Mesodermal cell (in vitro differentiated cells): ENCODE measurements at regions not wholly inside any gene's neighbourhood (a gene's known extent, or its start where the extent isn't known, plus 50 kb on each side); places are given as distances from the start of the nearest gene placed in this dataset.

Experiments used
- H3K27ac ChIP-seq: 2 replicates; pipeline ENCODE4 v1.7.0; 2013; ENCODE audit warnings: mild to moderate bottlenecking, low read depth, low read length, moderate library complexity; ENCODE audit not compliant: severe bottlenecking
- H3K36me3 ChIP-seq: 2 replicates; pipeline ENCODE4 v1.7.1; 2013; ENCODE audit warnings: mild to moderate bottlenecking, low read length, moderate library complexity; ENCODE audit not compliant: control insufficient read depth, insufficient read depth
- H3K4me1 ChIP-seq: one replicate; pipeline ENCODE4 v1.7.1; 2013; ENCODE audit warnings: mild to moderate bottlenecking, low read length; ENCODE audit not compliant: insufficient read depth, control insufficient read depth, poor library complexity, severe bottlenecking
- H3K4me3 ChIP-seq: 2 replicates; pipeline ENCODE4 v1.7.0; 2013; ENCODE audit warnings: low read length, control low read depth, mild to moderate bottlenecking; ENCODE audit not compliant: insufficient read depth, poor library complexity, severe bottlenecking; ENCODE audit errors: extremely low read depth
- H3K9me3 ChIP-seq: 2 replicates; pipeline ENCODE4 v1.7.1; 2013; ENCODE audit warnings: mild to moderate bottlenecking, low read length, moderate library complexity; ENCODE audit not compliant: control insufficient read depth
- WGBS, 2 experiments: methylation state at CpG; one replicate each; pipeline ENCODE4 v1.1.5; 2013; ENCODE audit warnings: missing lambda C conversion rate in 2 of 2; ENCODE audit not compliant: insufficient coverage in 2 of 2; 5-methylcytosine and 5-hydroxymethylcytosine counted together

DNA sequence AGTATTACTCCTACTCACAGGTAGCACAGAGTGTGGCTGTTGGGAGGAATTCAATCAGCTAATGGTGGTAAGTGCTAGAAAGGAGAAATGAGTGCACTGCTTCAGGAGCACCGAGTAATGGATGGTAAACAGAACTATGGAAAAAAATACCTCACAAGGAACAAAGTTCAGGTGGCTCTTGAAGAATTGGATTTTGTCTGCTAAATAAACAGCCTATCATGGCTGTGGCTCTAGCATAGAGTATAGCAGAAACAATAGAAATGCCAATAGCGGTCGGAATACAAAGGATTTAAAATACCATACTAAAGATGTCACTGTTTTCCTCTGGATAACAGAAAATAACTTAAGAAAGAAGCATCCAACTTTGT is 482.5 kb downstream of the NUP35 start:
- WGBS, 2 experiments = no CpG with 5 or more reads among the region's 3 CpGs
- Histone ChIP-seq H3K4me3 (no peak overlapping the region), H3K4me1 (no peaks in the 10 kb centered on the region), H3K9me3 (no peaks in the 10 kb centered on the region), H3K36me3 (no peaks in the 10 kb centered on the region), H3K27ac (no peak overlapping the region)

DNA sequence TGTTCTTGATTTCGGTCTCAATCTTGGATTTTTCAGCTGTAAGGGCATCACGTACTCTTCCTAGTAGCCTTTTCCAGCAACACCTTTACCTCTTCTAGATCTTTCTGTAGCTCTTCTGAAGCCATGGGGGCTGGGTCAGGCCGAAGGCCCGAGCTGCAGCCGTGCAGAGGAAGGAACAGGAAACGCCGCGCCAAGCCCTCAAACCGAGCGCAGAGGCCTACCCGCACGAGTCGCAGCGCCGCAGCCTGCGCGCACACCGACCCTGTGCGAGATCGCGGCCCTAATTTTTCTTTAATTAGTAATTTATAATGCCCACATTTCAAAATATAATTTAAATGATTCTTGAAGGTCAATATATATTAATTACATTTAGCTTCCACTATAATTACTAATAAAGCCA is 483.8 kb downstream of the NUP35 start:
- Histone ChIP-seq H3K4me1 (no peaks in the 10 kb centered on the region), H3K27ac (no peak overlapping the region), H3K4me3 (no peak overlapping the region), H3K36me3 (no peaks in the 10 kb centered on the region), H3K9me3 (no peaks in the 10 kb centered on the region)
- 92 to 96% methylated on average over 4 to 9 of the region's 21 CpGs for WGBS, 2 experiments

DNA sequence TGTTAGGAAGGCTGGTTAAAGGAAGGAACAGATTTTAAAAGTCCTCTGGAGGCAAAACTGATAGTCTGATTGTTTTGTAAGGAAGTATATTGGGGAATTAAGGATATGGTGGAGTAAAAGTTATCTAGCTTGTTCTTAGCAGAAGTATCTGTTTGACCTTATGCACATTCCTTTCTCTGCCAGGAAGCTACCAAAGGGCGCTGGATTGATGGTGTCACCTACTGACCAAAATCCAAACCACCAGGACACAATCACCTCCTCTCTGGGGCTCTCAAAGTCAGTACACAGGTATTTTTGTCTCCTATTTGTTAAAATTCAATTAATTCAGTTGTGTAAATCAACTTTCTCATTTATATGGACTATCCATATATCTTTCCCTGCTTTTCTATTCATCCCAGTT is 484.5 kb downstream of the NUP35 start:
- Histone ChIP-seq H3K4me3 (no peak overlapping the region), H3K36me3 (no peaks in the 10 kb centered on the region), H3K9me3 (no peaks in the 10 kb centered on the region), H3K4me1 (no peaks in the 10 kb centered on the region), H3K27ac (no peak overlapping the region)
- 100% methylated on average over 1 of the region's 1 CpG; no CpG with 5 or more reads in 1 of the 2 experiments for WGBS, 2 experiments

DNA sequence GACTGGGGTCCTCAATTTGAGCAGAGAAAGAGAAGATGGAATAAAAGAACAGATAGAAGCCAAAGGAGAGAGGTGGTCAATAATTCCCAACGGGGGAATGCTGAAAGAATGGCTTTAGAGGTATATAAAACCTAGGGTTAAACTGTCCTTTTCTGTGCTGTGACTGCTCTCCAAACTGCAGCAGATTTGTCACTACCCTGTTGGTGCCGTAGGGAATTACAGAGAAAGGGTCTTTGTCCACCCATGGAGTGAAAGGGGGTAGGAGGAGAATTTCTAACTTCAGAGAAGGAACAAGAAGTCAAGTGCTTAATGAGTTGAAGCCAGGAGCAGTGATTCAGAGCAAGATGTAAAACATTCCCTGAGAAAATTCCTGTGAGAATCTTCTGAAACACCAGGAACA is 486.5 kb downstream of the NUP35 start:
- Histone ChIP-seq H3K4me1 (no peaks in the 10 kb centered on the region), H3K36me3 (no peaks in the 10 kb centered on the region), H3K27ac (no peak overlapping the region), H3K9me3 (no peaks in the 10 kb centered on the region), H3K4me3 (no peak overlapping the region)
- WGBS, 2 experiments = 73 to 83% methylated on average over 2 of the region's 2 CpGs

DNA sequence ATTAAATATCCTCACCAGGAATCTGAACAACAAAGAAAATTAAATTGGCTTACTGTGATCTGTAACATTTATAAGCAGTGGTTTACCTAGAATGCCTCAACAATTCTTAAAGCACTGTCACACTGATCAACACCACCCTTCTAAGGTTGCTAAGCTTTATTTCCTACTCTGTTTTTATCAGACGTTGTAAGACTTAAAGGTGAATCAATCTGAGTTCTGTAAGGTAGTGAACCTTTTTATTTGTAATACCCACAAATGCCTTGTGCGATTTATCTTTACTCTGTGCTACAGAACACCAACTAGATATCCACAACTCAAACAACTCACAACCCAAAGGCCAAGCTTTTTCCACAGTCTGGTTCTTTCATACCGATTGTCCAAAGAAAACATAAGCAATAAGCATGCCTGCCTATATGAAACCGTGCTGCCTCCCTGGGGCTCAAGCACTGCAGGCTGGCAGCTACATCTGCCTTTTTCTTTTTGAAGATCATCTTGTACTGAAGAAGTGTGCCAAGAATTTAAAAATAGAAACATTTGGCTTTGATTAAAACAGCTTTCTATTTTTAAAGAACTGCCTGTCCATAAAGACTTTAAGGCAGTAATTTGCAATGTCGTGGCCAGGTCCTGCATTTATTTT is 490.7 kb downstream of the NUP35 start:
- whole genome bisulfite sequencing, 2 experiments = 67 to 90% methylated on average over 1 to 3 of the region's 5 CpGs
- no peaks in the 10 kb centered on the region for H3K4me1 ChIP-seq

DNA sequence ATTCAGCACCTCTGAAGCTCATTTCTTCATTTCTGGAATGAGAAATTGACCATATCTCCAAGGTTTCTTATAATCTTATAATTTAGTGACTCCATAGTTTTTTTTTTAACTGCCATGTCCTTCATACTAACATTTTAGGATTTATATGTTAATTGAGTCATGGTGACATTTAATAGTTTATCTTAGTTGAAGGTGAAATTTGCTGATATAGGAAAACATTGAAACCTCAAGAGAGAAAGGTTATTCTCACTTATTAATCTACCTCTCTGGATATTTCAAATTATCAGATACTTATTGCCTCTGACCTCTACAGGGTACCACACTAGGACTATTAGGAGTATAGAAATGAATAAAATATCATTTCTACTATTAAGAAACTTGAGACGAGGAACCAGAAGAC is 499.0 kb downstream of the NUP35 start:
- Histone ChIP-seq H3K9me3 (no peaks in the 10 kb centered on the region), H3K27ac (no peak overlapping the region), H3K4me1 (no peaks in the 10 kb centered on the region), H3K36me3 (no peaks in the 10 kb centered on the region), H3K4me3 (no peak overlapping the region)
- no CpG with 5 or more reads among the region's 1 CpG for WGBS, 2 experiments

More for the DNA sequence above, 490.7 kb downstream of the NUP35 start:
- Histone ChIP-seq H3K27ac (no peak overlapping the region), H3K9me3 (no peaks in the 10 kb centered on the region), H3K4me3 (no peak overlapping the region), H3K36me3 (no peaks in the 10 kb centered on the region)

DNA sequence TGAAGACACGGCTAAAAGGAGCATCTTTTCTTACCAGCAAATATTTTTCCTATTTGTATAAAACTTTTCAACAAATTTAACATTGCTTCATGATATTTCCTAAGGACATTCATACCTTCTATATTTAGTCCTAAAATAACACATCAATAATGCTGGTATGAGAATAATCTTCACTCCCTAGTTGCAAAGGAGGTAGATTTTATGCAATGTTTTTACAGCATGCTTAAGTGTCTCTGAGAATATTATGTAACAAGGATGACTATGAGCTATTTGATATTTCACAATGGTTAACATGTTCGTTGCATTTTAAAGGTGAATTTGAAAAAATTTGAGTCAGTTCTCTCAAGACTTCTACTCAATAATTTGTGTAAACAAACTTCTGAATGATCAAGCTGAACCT is 506.7 kb downstream of the NUP35 start:
- Histone ChIP-seq H3K27ac (no peak overlapping the region), H3K4me3 (no peak overlapping the region), H3K4me1 (no peaks in the 10 kb centered on the region), H3K36me3 (no peaks in the 10 kb centered on the region), H3K9me3 (no peaks in the 10 kb centered on the region)
- 80 to 100% methylated on average over 1 to 2 of the region's 2 CpGs for WGBS, 2 experiments

DNA sequence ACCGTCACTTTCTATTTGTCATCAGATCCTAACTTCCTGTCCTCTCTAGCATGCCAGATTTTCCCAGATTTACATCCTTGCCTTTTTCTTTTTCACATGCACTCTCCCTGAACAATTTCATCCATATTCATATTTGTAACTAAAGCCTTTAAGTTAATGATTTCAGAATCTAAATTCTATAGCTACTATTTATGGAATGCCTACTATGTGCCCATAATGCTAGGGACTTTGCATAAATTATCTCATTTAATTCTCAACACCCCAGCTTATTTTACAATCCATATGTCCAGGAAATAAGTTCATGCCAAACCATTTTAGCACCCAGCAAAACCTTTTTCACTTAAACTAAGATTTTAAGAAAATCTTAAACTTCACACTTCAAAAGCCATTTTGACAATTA is 531.9 kb downstream of the NUP35 start:
- no peak overlapping the region for H3K27ac ChIP-seq
- 100% methylated on average over 1 of the region's 1 CpG for WGBS, 2 experiments
- peaks cover 4% of the 10 kb centered on the region for H3K9me3 ChIP-seq
- no peaks in the 10 kb centered on the region for H3K36me3 ChIP-seq
- H3K4me1 ChIP-seq = no peaks in the 10 kb centered on the region
- H3K4me3 ChIP-seq = no peak overlapping the region

DNA sequence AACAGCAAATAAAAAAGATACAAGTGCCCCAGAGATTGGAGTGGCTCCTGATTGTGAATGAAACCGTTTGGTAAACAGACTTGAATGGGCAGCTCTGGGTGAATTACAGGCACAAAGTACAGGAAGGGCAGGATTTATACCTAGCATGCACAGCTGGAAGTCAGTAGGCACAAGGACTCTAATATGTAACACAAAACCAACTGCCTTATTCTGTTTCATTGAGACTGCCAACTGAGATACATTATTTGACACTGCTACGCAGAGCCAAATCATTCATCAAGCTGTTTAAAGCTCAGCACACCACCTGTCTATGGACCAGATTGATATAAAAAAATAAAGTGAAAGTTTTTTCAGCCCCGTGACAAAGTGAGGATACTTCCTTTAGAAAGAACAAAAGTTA is 541.2 kb downstream of the NUP35 start:
- 50 to 60% methylated on average over 1 of the region's 3 CpGs for WGBS, 2 experiments
- Histone ChIP-seq H3K27ac (peak overlapping the region; percentile 65), H3K4me1 (no peaks in the 10 kb centered on the region), H3K4me3 (no peak overlapping the region), H3K36me3 (no peaks in the 10 kb centered on the region), H3K9me3 (no peaks in the 10 kb centered on the region)

DNA sequence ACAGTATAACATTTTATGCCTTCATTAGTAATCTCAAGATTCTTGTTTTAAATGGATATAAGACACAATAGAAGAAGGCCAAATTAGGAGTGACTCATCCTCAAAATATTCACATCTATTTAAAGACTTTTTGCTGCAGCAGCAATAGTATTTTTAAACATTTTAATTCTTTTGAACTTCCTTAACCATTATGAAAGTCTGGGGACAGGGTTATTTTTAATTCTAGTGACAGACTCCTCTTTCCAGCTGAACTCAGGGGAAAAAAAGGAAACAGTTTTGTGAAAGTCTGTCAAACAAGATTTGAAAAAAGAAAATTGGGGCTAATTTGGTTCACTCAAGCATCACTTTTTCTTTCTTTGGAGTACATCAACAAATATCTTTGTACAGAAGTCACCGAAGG is 541.8 kb downstream of the NUP35 start:
- no peaks in the 10 kb centered on the region for H3K9me3 ChIP-seq
- no peaks in the 10 kb centered on the region for H3K4me1 ChIP-seq
- H3K27ac ChIP-seq = peak overlapping the region; percentile 65
- no CpG with 5 or more reads among the region's 1 CpG for WGBS, 2 experiments
- H3K36me3 ChIP-seq = no peaks in the 10 kb centered on the region
- no peak overlapping the region for H3K4me3 ChIP-seq

DNA sequence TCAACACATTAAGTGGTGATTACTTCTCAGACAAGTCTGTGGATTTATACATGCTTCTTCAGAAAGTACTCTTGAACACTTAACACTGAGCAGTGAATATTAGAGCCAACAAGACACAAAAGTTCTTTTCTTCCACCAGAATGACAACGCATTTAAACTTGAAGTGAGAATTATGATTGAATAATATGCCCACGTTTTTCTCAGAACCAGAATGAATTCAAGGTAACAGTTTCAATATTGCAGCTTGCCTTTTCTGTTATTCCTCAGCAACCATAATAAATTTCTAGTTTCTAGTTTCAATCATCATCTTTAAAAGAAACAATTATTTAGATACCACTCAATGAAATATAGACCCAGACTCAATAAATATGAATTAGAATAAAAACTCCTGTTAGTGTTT is 547.0 kb downstream of the NUP35 start:
- H3K4me1 ChIP-seq = no peaks in the 10 kb centered on the region
- H3K9me3 ChIP-seq = no peaks in the 10 kb centered on the region
- H3K27ac ChIP-seq = no peak overlapping the region
- no peaks in the 10 kb centered on the region for H3K36me3 ChIP-seq
- 80% methylated on average over 1 of the region's 2 CpGs; no CpG with 5 or more reads in 1 of the 2 experiments for WGBS, 2 experiments
- no peak overlapping the region for H3K4me3 ChIP-seq
